Panc1 (cell line): ENCODE measurements at regions not wholly inside any gene's neighbourhood (a gene's known extent, or its start where the extent isn't known, plus 50 kb on each side); places are given as distances from the start of the nearest gene placed in this dataset.

Source experiments
- ATAC-seq: fragments of 200-7000 bp; cut with Tn5 transposase; 2 replicates; pipeline ENCODE4 v1.9.1; 2020; ENCODE audit warnings: mild to moderate bottlenecking, moderate library complexity
- BruUV-seq: library from RNA; stranded (reverse); fragments of 400-500 nt; replicated peaks from 2 replicates; lab custom pipeline; 2021; lab: Mats Ljungman, UMichigan
- CTCF ChIA-PET: fragments of 300-600 bp; sonication (Branson Sonifier 250); formaldehyde crosslinking; loops from one replicate; lab custom pipeline; 2022; ENCODE audit warnings: antibody characterized with exemption; lab: Charles Lee
- POLR2A ChIA-PET: fragments of 300-600 bp; sonication (Branson Sonifier 250); formaldehyde crosslinking; loops from one replicate; lab custom pipeline; 2022; ENCODE audit warnings: antibody characterized with exemption; lab: Charles Lee
- DNase-seq: peaks from one replicate; pipeline ENCODE4 v3.0.0-alpha.2; 2010; ENCODE audit warnings: low read depth, low spot score
- H3K27ac ChIP-seq: 2 replicates; pipeline ENCODE4 v1.5.1; 2011; ENCODE audit warnings: mild to moderate bottlenecking, low read length, inconsistent platforms
- H3K27me3 ChIP-seq: fragments of 200-500 bp; sonication (Bioruptor generic); 2 replicates; pipeline ENCODE4 v1.6.0; 2014; ENCODE audit warnings: low read length, inconsistent platforms; ENCODE audit not compliant: control insufficient read depth, insufficient read depth
- H3K36me3 ChIP-seq: fragments of 200-500 bp; sonication (Bioruptor generic); 2 replicates; pipeline ENCODE4 v1.5.1; 2014; ENCODE audit warnings: inconsistent platforms, mild to moderate bottlenecking, low read length, moderate library complexity; ENCODE audit not compliant: control insufficient read depth, insufficient read depth
- H3K4me1 ChIP-seq: 2 replicates; pipeline ENCODE4 v1.5.1; 2011; ENCODE audit warnings: inconsistent platforms, mild to moderate bottlenecking, low read length, moderate library complexity; ENCODE audit not compliant: control insufficient read depth, insufficient read depth
- H3K4me3 ChIP-seq, 2 experiments: 2 replicates each; pipeline ENCODE4 v1.5.1; 2011 to 2012; ENCODE audit warnings: low read depth in 2 of 2, low read length in 2 of 2, mild to moderate bottlenecking in 2 of 2, inconsistent platforms in 1 of 2, moderate library complexity in 1 of 2
- H3K9me3 ChIP-seq: fragments of 200-500 bp; sonication (Bioruptor generic); 2 replicates; pipeline ENCODE4 v1.5.1; 2014; ENCODE audit warnings: low read depth, mild to moderate bottlenecking, inconsistent platforms, low read length, moderate library complexity; ENCODE audit not compliant: control insufficient read depth, insufficient read depth
- CTCF ChIP-seq: fragments of 450-650 bp; IDR thresholded peaks from 2 replicates; pipeline ENCODE4 v1.5.1; 2017; ENCODE audit warnings: mild to moderate bottlenecking
- POLR2AphosphoS5 ChIP-seq: IDR thresholded peaks from 2 replicates; pipeline ENCODE4 v1.6.1; 2012; ENCODE audit warnings: mild to moderate bottlenecking, low read depth, low read length, moderate library complexity
- SIN3A ChIP-seq: IDR thresholded peaks from 2 replicates; pipeline ENCODE4 v1.6.1; 2012; ENCODE audit warnings: low read depth, mild to moderate bottlenecking, low read length, moderate library complexity, borderline replicate concordance; ENCODE audit not compliant: insufficient read depth
- TCF7L2 ChIP-seq: IDR thresholded peaks from 2 replicates; pipeline ENCODE4 v1.6.1; 2011; ENCODE audit warnings: mild to moderate bottlenecking, low read depth, low read length, inconsistent platforms
- in situ Hi-C: cut with HindIII; loops from 2 replicates; pipeline ENCODE4 v1.10.0; 2016; ENCODE audit warnings: low sequenced_read_pairs, low pct_unique_long_range_greater_than_20kb
- intact Hi-C: fragments of 100-400 bp; cut with micrococcal nuclease; formaldehyde crosslinking; loops from one replicate; pipeline ENCODE4 v1.10.0; 2022; ENCODE audit not compliant: unreplicated experiment
- TF ChIP-seq, protein P1 (sequence below), 2 experiments: IDR thresholded peaks; 2 replicates each; pipeline ENCODE4 v1.6.1; 2011 to 2012; ENCODE audit warnings: low read depth in 2 of 2, control low read depth in 1 of 2, low read length in 1 of 2, mild to moderate bottlenecking in 1 of 2, moderate library complexity in 1 of 2; ENCODE audit not compliant: insufficient read depth in 1 of 2

GRCh38 chr14:66036547-66036946 is 449.6 kb upstream of the CCDC196 start:
- no peaks in the 10 kb centered on the region for H3K9me3 ChIP-seq
- intact Hi-C loops: no loop called here
- in situ Hi-C loops: no loop called here
- no TSS peak for BruUV-seq
- H3K27ac ChIP-seq: no peak overlapping the region
- no peak for ATAC-seq
- ChIA-PET CTCF (interaction anchor here (0.6 kb wide), 1 partner anchor 868 kb away, joined by 3 read pairs; no protein-coding TSS in a partner anchor), POLR2A (no interaction called here)
- peaks cover 7% of the 10 kb centered on the region; the same call in 1 of the 2 replicates for H3K27me3 ChIP-seq
- no peaks in the 10 kb centered on the region for H3K36me3 ChIP-seq
- TF ChIP-seq TCF7L2 (no peak), CTCF (no peak), POLR2AphosphoS5 (no peak), SIN3A (no peak)
- TF ChIP-seq, protein P1, sequence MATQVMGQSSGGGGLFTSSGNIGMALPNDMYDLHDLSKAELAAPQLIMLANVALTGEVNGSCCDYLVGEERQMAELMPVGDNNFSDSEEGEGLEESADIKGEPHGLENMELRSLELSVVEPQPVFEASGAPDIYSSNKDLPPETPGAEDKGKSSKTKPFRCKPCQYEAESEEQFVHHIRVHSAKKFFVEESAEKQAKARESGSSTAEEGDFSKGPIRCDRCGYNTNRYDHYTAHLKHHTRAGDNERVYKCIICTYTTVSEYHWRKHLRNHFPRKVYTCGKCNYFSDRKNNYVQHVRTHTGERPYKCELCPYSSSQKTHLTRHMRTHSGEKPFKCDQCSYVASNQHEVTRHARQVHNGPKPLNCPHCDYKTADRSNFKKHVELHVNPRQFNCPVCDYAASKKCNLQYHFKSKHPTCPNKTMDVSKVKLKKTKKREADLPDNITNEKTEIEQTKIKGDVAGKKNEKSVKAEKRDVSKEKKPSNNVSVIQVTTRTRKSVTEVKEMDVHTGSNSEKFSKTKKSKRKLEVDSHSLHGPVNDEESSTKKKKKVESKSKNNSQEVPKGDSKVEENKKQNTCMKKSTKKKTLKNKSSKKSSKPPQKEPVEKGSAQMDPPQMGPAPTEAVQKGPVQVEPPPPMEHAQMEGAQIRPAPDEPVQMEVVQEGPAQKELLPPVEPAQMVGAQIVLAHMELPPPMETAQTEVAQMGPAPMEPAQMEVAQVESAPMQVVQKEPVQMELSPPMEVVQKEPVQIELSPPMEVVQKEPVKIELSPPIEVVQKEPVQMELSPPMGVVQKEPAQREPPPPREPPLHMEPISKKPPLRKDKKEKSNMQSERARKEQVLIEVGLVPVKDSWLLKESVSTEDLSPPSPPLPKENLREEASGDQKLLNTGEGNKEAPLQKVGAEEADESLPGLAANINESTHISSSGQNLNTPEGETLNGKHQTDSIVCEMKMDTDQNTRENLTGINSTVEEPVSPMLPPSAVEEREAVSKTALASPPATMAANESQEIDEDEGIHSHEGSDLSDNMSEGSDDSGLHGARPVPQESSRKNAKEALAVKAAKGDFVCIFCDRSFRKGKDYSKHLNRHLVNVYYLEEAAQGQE (IDR thresholded peaks at IDR 0.05; ENCODE audit: insufficient read depth in 1 of 2, low read depth in 2 of 2, low read length in 1 of 2): no peak
- H3K4me3 ChIP-seq: no peak overlapping the region
- no peak for DNase-seq
- H3K4me1 ChIP-seq: no peaks in the 10 kb centered on the region

DNA sequence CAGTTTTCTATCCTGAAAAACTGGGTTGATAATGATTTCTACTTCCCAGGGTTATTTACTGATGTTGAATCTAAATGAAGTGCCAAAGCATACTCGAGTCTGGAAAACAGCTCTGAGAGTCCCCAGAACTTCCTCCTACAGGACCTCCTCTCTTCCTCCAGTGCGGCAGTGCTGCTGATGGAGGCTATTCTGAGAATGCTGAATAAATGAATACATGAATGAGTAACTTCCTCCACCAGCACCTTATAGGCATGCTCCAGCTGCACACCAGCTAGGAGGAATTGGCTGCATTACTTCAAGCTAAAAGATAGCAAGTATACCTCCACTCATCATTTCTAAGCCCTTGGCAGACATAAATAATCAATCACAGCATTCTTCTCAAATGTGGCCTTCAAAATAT is 448.8 kb upstream of the CCDC196 start:
- H3K4me1 ChIP-seq: no peaks in the 10 kb centered on the region
- ATAC-seq: no peak
- ChIA-PET CTCF (no interaction called here), POLR2A (no interaction called here)
- peaks cover 7% of the 10 kb centered on the region; the same call in 1 of the 2 replicates for H3K27me3 ChIP-seq
- no peaks in the 10 kb centered on the region for H3K36me3 ChIP-seq
- no peak overlapping the region for H3K27ac ChIP-seq
- no peaks in the 10 kb centered on the region for H3K9me3 ChIP-seq
- TF ChIP-seq CTCF: no peak
- no peak for TF ChIP-seq TCF7L2
- no peak for TF ChIP-seq POLR2AphosphoS5
- TF ChIP-seq SIN3A: no peak
- TF ChIP-seq, protein P1 (IDR thresholded peaks at IDR 0.05; ENCODE audit: insufficient read depth in 1 of 2, low read depth in 2 of 2, low read length in 1 of 2): no peak
- in situ Hi-C loops: no loop called here
- no peak for DNase-seq
- H3K4me3 ChIP-seq: no peak overlapping the region
- no TSS peak for BruUV-seq
- intact Hi-C loops: no loop called here
